Osteocyte (in vitro differentiated cells): ENCODE measurements at regions not wholly inside any gene's neighbourhood (a gene's known extent, or its start where the extent isn't known, plus 50 kb on each side); places are given as distances from the start of the nearest gene placed in this dataset.
"Not testable (repeated sequence)": the region's sequence is repeated elsewhere in the genome, so short reads cannot be mapped to it uniquely, and the experiment has no call there.

Experiments used
- DNase-seq: peaks from one replicate; pipeline ENCODE4 v3.0.0; 2021; ENCODE audit warnings: mixed read lengths; ENCODE audit not compliant: unreplicated experiment; ENCODE audit errors: extremely low spot score
- H3K27ac Mint-ChIP-seq: one replicate; pipeline ENCODE4 v1.8.0; 2021; ENCODE audit warnings: mild to moderate bottlenecking, mixed read lengths; ENCODE audit not compliant: unreplicated experiment
- H3K27me3 Mint-ChIP-seq: one replicate; pipeline ENCODE4 v1.8.0; 2021; ENCODE audit warnings: mixed read lengths; ENCODE audit not compliant: unreplicated experiment
- H3K36me3 Mint-ChIP-seq: one replicate; pipeline ENCODE4 v1.8.0; 2021; ENCODE audit warnings: mixed read lengths; ENCODE audit not compliant: unreplicated experiment
- H3K4me1 Mint-ChIP-seq: one replicate; pipeline ENCODE4 v1.8.0; 2021; ENCODE audit warnings: mixed read lengths; ENCODE audit not compliant: unreplicated experiment
- H3K4me3 Mint-ChIP-seq: one replicate; pipeline ENCODE4 v1.8.0; 2021; ENCODE audit warnings: mild to moderate bottlenecking, moderate library complexity, mixed read lengths; ENCODE audit not compliant: unreplicated experiment
- H3K9me3 Mint-ChIP-seq: one replicate; pipeline ENCODE4 v1.8.0; 2021; ENCODE audit warnings: mixed read lengths; ENCODE audit not compliant: unreplicated experiment
- CTCF ChIP-seq: fragments of 200-600 bp; sonication (generic); IDR thresholded peaks from 2 replicates; pipeline ENCODE4 v1.5.0; 2021; ENCODE audit warnings: antibody characterized with exemption, mild to moderate bottlenecking, moderate library complexity

GRCh38 chrX:64662876-64663275 lies 267.6 kb upstream of the MTMR8 start:
- Mint-ChIP-seq H3K9me3 (peaks cover 51% of the 10 kb centered on the region), H3K4me1 (no peaks in the 10 kb centered on the region), H3K27ac (no peak overlapping the region), H3K4me3 (no peak overlapping the region), H3K27me3 (no peaks in the 10 kb centered on the region), H3K36me3 (no peaks in the 10 kb centered on the region)
- no peak for TF ChIP-seq CTCF
- DNase-seq: no peak

GRCh38 chrX:64657229-64657628 lies 262.0 kb upstream of the MTMR8 start:
- not testable (repeated sequence) for H3K36me3 Mint-ChIP-seq, DNase-seq, H3K27me3 Mint-ChIP-seq, H3K4me1 Mint-ChIP-seq, H3K27ac Mint-ChIP-seq, H3K4me3 Mint-ChIP-seq
- peaks cover 34% of the 10 kb centered on the region for H3K9me3 Mint-ChIP-seq

GRCh38 chrX:64642482-64642881 lies 247.2 kb upstream of the MTMR8 start:
- Mint-ChIP-seq H3K27me3 (no peaks in the 10 kb centered on the region), H3K9me3 (peaks cover 56% of the 10 kb centered on the region), H3K4me3 (no peak overlapping the region), H3K36me3 (no peaks in the 10 kb centered on the region), H3K27ac (no peak overlapping the region), H3K4me1 (no peaks in the 10 kb centered on the region)
- no peak for DNase-seq
- no peak for TF ChIP-seq CTCF
